Kidney (tissue), 13 donors: ENCODE measurements at regions not wholly inside any gene's neighbourhood (a gene's known extent, or its start where the extent isn't known, plus 50 kb on each side); places are given as distances from the start of the nearest gene placed in this dataset.

Experiments
- DNase-seq, 5 donors: peaks; one replicate each; pipeline ENCODE4 v3.0.0-alpha.2; 2013 to 2020
- FAIRE-seq: peaks from 2 replicates; lab custom pipeline; 2012; peaks lifted over from hg19 to GRCh38; lab: Jason Lieb, UNC
- H3K27ac ChIP-seq, 2 donors: one replicate each; pipeline ENCODE4 v1.7.0; 2013; ENCODE audit warnings: low read depth in 2 of 2, low read length in 2 of 2, inconsistent platforms in 1 of 2
- H3K27me3 ChIP-seq: one replicate; pipeline ENCODE4 v1.7.1; 2013; ENCODE audit warnings: low read length, inconsistent platforms; ENCODE audit not compliant: control insufficient read depth, insufficient read depth
- H3K36me3 ChIP-seq, 3 donors: one replicate each; pipeline versions ENCODE4 v1.7.0 to v1.7.1; 2013; ENCODE audit warnings: low read length in 3 of 3, control low read depth in 1 of 3, inconsistent platforms in 1 of 3; ENCODE audit not compliant: insufficient read depth in 3 of 3, control insufficient read depth in 2 of 3
- H3K4me1 ChIP-seq, 3 donors: one replicate each; pipeline versions ENCODE4 v1.7.0 to v1.7.1; 2013; ENCODE audit warnings: low read length in 3 of 3, inconsistent platforms in 1 of 3, low read depth in 1 of 3; ENCODE audit not compliant: control insufficient read depth in 2 of 3, insufficient read depth in 2 of 3
- H3K4me3 ChIP-seq, 3 donors: one replicate each; pipeline versions ENCODE4 v1.7.0 to v1.8.1; 2013; ENCODE audit warnings: low read length in 3 of 3, control low read depth in 1 of 3, inconsistent platforms in 1 of 3
- H3K9ac ChIP-seq, 3 donors: one replicate each; pipeline versions ENCODE4 v1.7.0 to v1.7.1; 2013; ENCODE audit warnings: low read length in 3 of 3, control low read depth in 1 of 3, inconsistent platforms in 1 of 3
- H3K9me3 ChIP-seq, 3 donors: one replicate each; pipeline versions ENCODE4 v1.7.0 to v1.7.1; 2013; ENCODE audit warnings: low read length in 3 of 3, control low read depth in 1 of 3, inconsistent platforms in 1 of 3; ENCODE audit not compliant: control insufficient read depth in 2 of 3, insufficient read depth in 1 of 3
- CTCF ChIP-seq: IDR thresholded peaks from 3 replicates; pipeline ENCODE4 v1.5.1; 2012; ENCODE audit warnings: mild to moderate bottlenecking, moderate library complexity, borderline replicate concordance; ENCODE audit not compliant: insufficient read depth; ENCODE audit errors: extremely low read depth
- intact Hi-C: fragments of 100-400 bp; cut with DNase I; formaldehyde crosslinking; loops from one replicate; pipeline ENCODE4 v1.11.1; 2022
- donor health status: control.
- donor health status: control.
- donor health status: control.
- donor health status: control.
- donor health status: control.
- donor health status: DM: yes; HTN: yes; CAD: no.
- donor health status: Normal renal cell carcinoma (clear cell type).

- Histone ChIP-seq H3K27me3 (no peaks in the 10 kb centered on the region), H3K4me3 (no peak overlapping the region), H3K9ac (no peak overlapping the region), H3K4me1 (no peaks in the 10 kb centered on the region), H3K9me3 (no peaks in the 10 kb centered on the region), H3K27ac (no peak overlapping the region), H3K36me3 (no peaks in the 10 kb centered on the region)
- intact Hi-C loops = no loop called here
- DNase-seq = peak in 3 of 5 donors; percentile 8 to 28 (median 14)
- FAIRE-seq = no peak
- TF ChIP-seq CTCF = no peak
Measured at GRCh38 chr6:82651845-82652335, 288.3 kb downstream of the TPBG start.

DNA sequence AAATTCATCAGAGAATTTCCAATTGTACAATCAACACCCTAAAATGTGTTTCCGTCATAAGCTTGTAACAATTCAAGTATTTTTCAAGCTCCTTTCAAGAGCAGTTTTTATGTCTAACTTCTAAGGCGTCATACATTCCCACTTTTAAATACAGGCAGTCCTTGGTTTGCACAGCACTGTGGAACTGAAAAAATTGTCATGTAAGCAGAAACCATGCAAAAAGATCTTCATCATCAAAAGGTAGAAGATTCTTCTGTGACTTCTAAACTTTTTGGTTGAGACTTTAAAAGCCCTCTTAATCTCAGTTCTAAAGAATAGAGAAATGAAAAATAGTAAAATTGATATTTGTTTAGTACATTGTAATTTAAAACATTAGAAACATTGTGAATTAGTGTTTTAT is 315.6 kb downstream of the TPBG start:
- H3K27me3 ChIP-seq = no peaks in the 10 kb centered on the region
- H3K36me3 ChIP-seq = no peaks in the 10 kb centered on the region
- no peak for DNase-seq
- no peaks in the 10 kb centered on the region for H3K4me1 ChIP-seq
- H3K9me3 ChIP-seq = peaks cover 0 to 13% (median 0%) of the 10 kb centered on the region in 3 donors
- no peak for TF ChIP-seq CTCF
- H3K27ac ChIP-seq = no peak overlapping the region
- intact Hi-C loops = no loop called here
- no peak for FAIRE-seq
- H3K9ac ChIP-seq = no peak overlapping the region
- no peak overlapping the region for H3K4me3 ChIP-seq

GRCh38 chr6:82680192-82680591 is 316.6 kb downstream of the TPBG start:
- DNase-seq (no peak), FAIRE-seq (no peak)
- H3K36me3 ChIP-seq = no peaks in the 10 kb centered on the region
- H3K9ac ChIP-seq = no peak overlapping the region
- H3K27ac ChIP-seq = no peak overlapping the region
- H3K4me1 ChIP-seq = no peaks in the 10 kb centered on the region
- intact Hi-C loops = no loop called here
- TF ChIP-seq CTCF = no peak
- peaks cover 0 to 13% (median 0%) of the 10 kb centered on the region in 3 donors for H3K9me3 ChIP-seq
- no peaks in the 10 kb centered on the region for H3K27me3 ChIP-seq
- no peak overlapping the region for H3K4me3 ChIP-seq
